ENCODE measurements at regions not wholly inside any gene's neighbourhood (a gene's known extent, or its start where the extent isn't known, plus 50 kb on each side); places are given as distances from the start of the nearest gene placed in this dataset.
A peak's percentile ranks its signal among the peaks of the same experiment; 100 is the strongest.

GRCh38 chr9:121599872-121600585 is 51.4 kb upstream of the DAB2IP start:
- Histone ChIP-seq H3K4me3 (ENCODE audit: insufficient read depth, low read depth, low read length) (peak overlapping the region; percentile 54), H3K4me2 (ENCODE audit: low read length) (peak overlapping the region; percentile 87), H3K9ac (ENCODE audit: low read length) (peak overlapping the region; percentile 41), H2AFZ (ENCODE audit: low read depth, low read length) (peak overlapping the region; percentile 64), H3K9me3 (ENCODE audit: insufficient read depth, low read depth, low read length) (no peaks in the 10 kb centered on the region), H4K20me1 (ENCODE audit: insufficient read depth, low read length) (peaks cover 19% of the 10 kb centered on the region), H3K27me3 (ENCODE audit: insufficient read depth, low read length) (peaks cover 15% of the 10 kb centered on the region), H3K27ac (ENCODE audit: low read depth, low read length) (no peak overlapping the region), H3K4me1 (ENCODE audit: insufficient read depth, low read length) (peaks cover 13% of the 10 kb centered on the region), H3K79me2 (ENCODE audit: insufficient read depth, low read length) (no peaks in the 10 kb centered on the region), H3K36me3 (ENCODE audit: insufficient read depth, low read length) (no peaks in the 10 kb centered on the region)
- Mint-ChIP-seq H3K4me3 (ENCODE audit: unreplicated experiment) (peak overlapping the region; percentile 79), H3K4me1 (ENCODE audit: low read depth, unreplicated experiment) (peaks cover 14% of the 10 kb centered on the region), H3K27ac (ENCODE audit: unreplicated experiment) (no peak overlapping the region), H3K36me3 (ENCODE audit: low read depth, unreplicated experiment) (no peaks in the 10 kb centered on the region), H3K27me3 (ENCODE audit: low read depth, unreplicated experiment) (peaks cover 23% of the 10 kb centered on the region), H3K9me3 (ENCODE audit: unreplicated experiment) (peaks cover 2% of the 10 kb centered on the region)
- no peak for DNase-seq (ENCODE audit: low read depth)
- FAIRE-seq: no peak
- TF ChIP-seq EZH2 (IDR thresholded peaks at IDR 0.05; ENCODE audit: insufficient read depth, low read length): peak; percentile 39
- TF ChIP-seq CTCF (IDR thresholded peaks at IDR 0.05; ENCODE audit: insufficient read depth, low read depth, low read length): no peak

GRCh38 chr9:121601194-121601593 is 50.2 kb upstream of the DAB2IP start:
- Histone ChIP-seq H3K27me3 (ENCODE audit: insufficient read depth, low read length) (peaks cover 15% of the 10 kb centered on the region), H3K4me3 (ENCODE audit: insufficient read depth, low read depth, low read length) (no peak overlapping the region), H3K4me1 (ENCODE audit: insufficient read depth, low read length) (peaks cover 13% of the 10 kb centered on the region), H3K36me3 (ENCODE audit: insufficient read depth, low read length) (no peaks in the 10 kb centered on the region), H3K9ac (ENCODE audit: low read length) (no peak overlapping the region), H3K4me2 (ENCODE audit: low read length) (no peak overlapping the region), H3K9me3 (ENCODE audit: insufficient read depth, low read depth, low read length) (no peaks in the 10 kb centered on the region), H3K27ac (ENCODE audit: low read depth, low read length) (no peak overlapping the region), H3K79me2 (ENCODE audit: insufficient read depth, low read length) (no peaks in the 10 kb centered on the region), H4K20me1 (ENCODE audit: insufficient read depth, low read length) (peaks cover 19% of the 10 kb centered on the region), H2AFZ (ENCODE audit: low read depth, low read length) (no peak overlapping the region)
- Mint-ChIP-seq H3K4me3 (ENCODE audit: unreplicated experiment) (no peak overlapping the region), H3K27ac (ENCODE audit: unreplicated experiment) (no peak overlapping the region), H3K9me3 (ENCODE audit: unreplicated experiment) (peaks cover 2% of the 10 kb centered on the region), H3K4me1 (ENCODE audit: low read depth, unreplicated experiment) (peaks cover 14% of the 10 kb centered on the region), H3K36me3 (ENCODE audit: low read depth, unreplicated experiment) (no peaks in the 10 kb centered on the region), H3K27me3 (ENCODE audit: low read depth, unreplicated experiment) (peaks cover 21% of the 10 kb centered on the region)
- DNase-seq (ENCODE audit: low read depth): no peak
- TF ChIP-seq CTCF (IDR thresholded peaks at IDR 0.05; ENCODE audit: insufficient read depth, low read depth, low read length) (no peak), EZH2 (IDR thresholded peaks at IDR 0.05; ENCODE audit: insufficient read depth, low read length) (no peak)
- no peak for FAIRE-seq

Data from astrocyte (in vitro differentiated cells and primary cell).